ENCODE measurements at regions not wholly inside any gene's neighbourhood (a gene's known extent, or its start where the extent isn't known, plus 50 kb on each side); places are given as distances from the start of the nearest gene placed in this dataset.

- no peaks in the 10 kb centered on the region for H3K36me3 Mint-ChIP-seq (ENCODE audit: low read depth)
- TF ChIP-seq CTCF (conservative IDR thresholded peaks at IDR 0.05), result no peak
- peaks cover 9% of the 10 kb centered on the region for H3K9me3 Mint-ChIP-seq
- H3K4me1 Mint-ChIP-seq, result no peaks in the 10 kb centered on the region
- H3K27me3 Mint-ChIP-seq (ENCODE audit: low read depth), result no peaks in the 10 kb centered on the region
- peak overlapping the region; percentile 30 for H3K27ac Mint-ChIP-seq (ENCODE audit: unreplicated experiment)
- no peak overlapping the region for H3K4me3 Mint-ChIP-seq
- no peak for DNase-seq (ENCODE audit: low read depth, low spot score)
Observed at GRCh38 chr3:135844386-135844785, 121.1 kb upstream of the PPP2R3A start.

GRCh38 chr3:135848051-135848450, 117.5 kb upstream of the PPP2R3A start:
- TF ChIP-seq CTCF (conservative IDR thresholded peaks at IDR 0.05), result no peak
- Mint-ChIP-seq H3K27me3 (ENCODE audit: low read depth) (peaks cover under 1% of the 10 kb centered on the region), H3K27ac (ENCODE audit: unreplicated experiment) (no peak overlapping the region), H3K9me3 (peaks cover 9% of the 10 kb centered on the region), H3K4me3 (no peak overlapping the region), H3K36me3 (ENCODE audit: low read depth) (no peaks in the 10 kb centered on the region), H3K4me1 (no peaks in the 10 kb centered on the region)
- no peak for DNase-seq (ENCODE audit: low read depth, low spot score)

- Mint-ChIP-seq H3K36me3 (ENCODE audit: low read depth) (no peaks in the 10 kb centered on the region), H3K27me3 (ENCODE audit: low read depth) (peaks cover 6% of the 10 kb centered on the region), H3K27ac (ENCODE audit: unreplicated experiment) (no peak overlapping the region), H3K9me3 (peaks cover 9% of the 10 kb centered on the region), H3K4me3 (no peak overlapping the region), H3K4me1 (no peaks in the 10 kb centered on the region)
- no peak for DNase-seq (ENCODE audit: low read depth, low spot score)
- TF ChIP-seq CTCF (conservative IDR thresholded peaks at IDR 0.05), result no peak
Observed at GRCh38 chr3:135849827-135850226, 115.7 kb upstream of the PPP2R3A start.

GRCh38 chr3:135851201-135852081, 114.1 kb upstream of the PPP2R3A start:
- Mint-ChIP-seq H3K27me3 (ENCODE audit: low read depth) (peaks cover 19% of the 10 kb centered on the region), H3K4me3 (no peak overlapping the region), H3K4me1 (no peaks in the 10 kb centered on the region), H3K36me3 (ENCODE audit: low read depth) (no peaks in the 10 kb centered on the region), H3K9me3 (peaks cover 5% of the 10 kb centered on the region), H3K27ac (ENCODE audit: unreplicated experiment) (no peak overlapping the region)
- DNase-seq (ENCODE audit: low read depth, low spot score), result no peak
- TF ChIP-seq CTCF (conservative IDR thresholded peaks at IDR 0.05), result no peak

GRCh38 chr3:135853981-135854380, 111.5 kb upstream of the PPP2R3A start:
- Mint-ChIP-seq H3K27ac (ENCODE audit: unreplicated experiment) (no peak overlapping the region), H3K4me3 (no peak overlapping the region), H3K9me3 (no peaks in the 10 kb centered on the region), H3K27me3 (ENCODE audit: low read depth) (peaks cover 24% of the 10 kb centered on the region), H3K4me1 (no peaks in the 10 kb centered on the region), H3K36me3 (ENCODE audit: low read depth) (no peaks in the 10 kb centered on the region)
- TF ChIP-seq CTCF (conservative IDR thresholded peaks at IDR 0.05), result no peak
- no peak for DNase-seq (ENCODE audit: low read depth, low spot score)
